Tibial nerve (tissue), 4 donors: ENCODE measurements at regions not wholly inside any gene's neighbourhood (a gene's known extent, or its start where the extent isn't known, plus 50 kb on each side); places are given as distances from the start of the nearest gene placed in this dataset.

Source experiments
- DNase-seq, 2 donors: peaks; one replicate each; pipeline ENCODE4 v3.0.0-alpha.2; 2019; ENCODE audit warnings: low spot score in 2 of 2
- H3K27ac ChIP-seq, 4 donors: fragments of 200-600 bp; sonication (generic) in 3 of 4; one replicate each; pipeline ENCODE4 v1.5.1; 2017 to 2019; ENCODE audit warnings: mild to moderate bottlenecking in 1 of 4
- H3K27me3 ChIP-seq, 2 donors: fragments of 200-600 bp; sonication (generic) in 1 of 2; one replicate each; pipeline versions ENCODE4 v1.5.1 to v1.6.0; 2017 to 2019
- H3K36me3 ChIP-seq, 3 donors: fragments of 200-600 bp; sonication (generic); one replicate each; pipeline ENCODE4 v1.5.1; 2018 to 2019
- H3K4me1 ChIP-seq, 4 donors: fragments of 200-600 bp; sonication (generic) in 3 of 4; one replicate each; pipeline ENCODE4 v1.5.1; 2017 to 2019
- H3K4me3 ChIP-seq, 4 donors: fragments of 200-600 bp; sonication (generic) in 3 of 4; one replicate each; pipeline ENCODE4 v1.5.1; 2017 to 2019; ENCODE audit warnings: mild to moderate bottlenecking in 1 of 4, moderate library complexity in 1 of 4
- H3K9me3 ChIP-seq, 4 donors: fragments of 200-600 bp; sonication (generic) in 3 of 4; one replicate each; pipeline ENCODE4 v1.5.1; 2017 to 2019
- EP300 ChIP-seq, 2 donors: sonication (generic); formaldehyde crosslinking; IDR thresholded peaks; one replicate each; pipeline ENCODE4 v1.6.1; 2017; ENCODE audit warnings: antibody characterized with exemption in 2 of 2, mild to moderate bottlenecking in 1 of 2
- POLR2A ChIP-seq, 2 donors: fragments of 450-650 bp; IDR thresholded peaks; one replicate each; pipeline ENCODE4 v1.6.1; 2017; ENCODE audit warnings: antibody characterized with exemption in 2 of 2, mild to moderate bottlenecking in 2 of 2, moderate library complexity in 2 of 2
- WGBS, 2 donors: methylation state at CpG; one replicate each; pipeline ENCODE4 v1.1.5; 2018; 5-methylcytosine and 5-hydroxymethylcytosine counted together
- TF ChIP-seq, protein P1 (sequence below), 5 experiments: fragments of 200-600 bp in 3 of 5; fragments of 450-650 bp in 2 of 5; sonication (generic) in 3 of 5; IDR thresholded peaks; one replicate each; pipeline ENCODE4 v1.5.1; 2016 to 2019; ENCODE audit warnings: antibody characterized with exemption in 5 of 5, mild to moderate bottlenecking in 3 of 5, moderate library complexity in 2 of 5

- Histone ChIP-seq H3K36me3 (no peaks in the 10 kb centered on the region), H3K4me1 (no peaks in the 10 kb centered on the region), H3K27ac (no peak overlapping the region), H3K27me3 (no peaks in the 10 kb centered on the region), H3K9me3 (no peaks in the 10 kb centered on the region), H3K4me3 (no peak overlapping the region)
- no peak for DNase-seq
- WGBS, 2 donors = 50 to 75% methylated on average over 1 of the region's 1 CpG
- no peak for TF ChIP-seq POLR2A (IDR thresholded peaks at IDR 0.05)
- no peak for TF ChIP-seq EP300 (IDR thresholded peaks at IDR 0.05)
- TF ChIP-seq, protein P1, sequence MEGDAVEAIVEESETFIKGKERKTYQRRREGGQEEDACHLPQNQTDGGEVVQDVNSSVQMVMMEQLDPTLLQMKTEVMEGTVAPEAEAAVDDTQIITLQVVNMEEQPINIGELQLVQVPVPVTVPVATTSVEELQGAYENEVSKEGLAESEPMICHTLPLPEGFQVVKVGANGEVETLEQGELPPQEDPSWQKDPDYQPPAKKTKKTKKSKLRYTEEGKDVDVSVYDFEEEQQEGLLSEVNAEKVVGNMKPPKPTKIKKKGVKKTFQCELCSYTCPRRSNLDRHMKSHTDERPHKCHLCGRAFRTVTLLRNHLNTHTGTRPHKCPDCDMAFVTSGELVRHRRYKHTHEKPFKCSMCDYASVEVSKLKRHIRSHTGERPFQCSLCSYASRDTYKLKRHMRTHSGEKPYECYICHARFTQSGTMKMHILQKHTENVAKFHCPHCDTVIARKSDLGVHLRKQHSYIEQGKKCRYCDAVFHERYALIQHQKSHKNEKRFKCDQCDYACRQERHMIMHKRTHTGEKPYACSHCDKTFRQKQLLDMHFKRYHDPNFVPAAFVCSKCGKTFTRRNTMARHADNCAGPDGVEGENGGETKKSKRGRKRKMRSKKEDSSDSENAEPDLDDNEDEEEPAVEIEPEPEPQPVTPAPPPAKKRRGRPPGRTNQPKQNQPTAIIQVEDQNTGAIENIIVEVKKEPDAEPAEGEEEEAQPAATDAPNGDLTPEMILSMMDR (IDR thresholded peaks at IDR 0.05) = no peak
Measured at GRCh38 chr13:108037348-108037747, 178.0 kb downstream of the LIG4 start.

DNA sequence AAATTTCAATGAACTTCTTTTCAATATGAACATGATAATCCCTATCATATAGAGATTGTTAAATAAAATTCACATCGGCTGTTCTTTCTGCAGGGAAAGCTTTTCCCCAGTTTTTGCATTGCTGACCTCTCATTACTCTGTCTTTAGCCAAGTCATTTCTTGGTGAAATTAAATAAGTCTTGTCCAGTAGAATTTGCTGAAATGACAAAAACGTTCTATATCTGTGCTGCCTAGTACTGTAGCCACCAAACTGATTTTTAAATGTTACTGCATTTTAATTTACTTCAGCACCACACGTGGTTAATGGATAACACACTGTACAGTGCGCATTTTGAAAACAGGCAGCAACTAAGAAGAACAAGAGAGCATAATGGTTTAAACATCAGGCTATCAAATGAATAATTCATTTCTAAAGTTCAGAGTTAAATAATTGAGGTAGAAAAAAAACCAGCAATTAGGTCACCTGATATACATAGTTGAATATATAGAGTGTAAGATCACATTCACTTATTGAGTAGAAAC, 178.9 kb downstream of the LIG4 start:
- DNase-seq = no peak
- H3K9me3 ChIP-seq = no peaks in the 10 kb centered on the region
- H3K27me3 ChIP-seq = no peaks in the 10 kb centered on the region
- WGBS, 2 donors = 52 to 53% methylated on average over 4 of the region's 4 CpGs
- no peak overlapping the region for H3K27ac ChIP-seq
- no peak overlapping the region for H3K4me3 ChIP-seq
- H3K4me1 ChIP-seq = no peaks in the 10 kb centered on the region
- TF ChIP-seq, protein P1 (IDR thresholded peaks at IDR 0.05) = no peak
- TF ChIP-seq POLR2A (IDR thresholded peaks at IDR 0.05) (no peak), EP300 (IDR thresholded peaks at IDR 0.05) (no peak)
- no peaks in the 10 kb centered on the region for H3K36me3 ChIP-seq

- no peak overlapping the region for H3K4me3 ChIP-seq
- H3K27me3 ChIP-seq = no peaks in the 10 kb centered on the region
- H3K36me3 ChIP-seq = no peaks in the 10 kb centered on the region
- no peaks in the 10 kb centered on the region for H3K4me1 ChIP-seq
- DNase-seq = no peak
- WGBS, 2 donors = 91 to 94% methylated on average over 5 of the region's 5 CpGs
- TF ChIP-seq EP300 (IDR thresholded peaks at IDR 0.05) = no peak
- TF ChIP-seq, protein P1 (IDR thresholded peaks at IDR 0.05) = no peak
- no peak for TF ChIP-seq POLR2A (IDR thresholded peaks at IDR 0.05)
- no peak overlapping the region for H3K27ac ChIP-seq
- H3K9me3 ChIP-seq = no peaks in the 10 kb centered on the region
Measured at GRCh38 chr13:108034909-108035410, 180.4 kb downstream of the LIG4 start.

DNA sequence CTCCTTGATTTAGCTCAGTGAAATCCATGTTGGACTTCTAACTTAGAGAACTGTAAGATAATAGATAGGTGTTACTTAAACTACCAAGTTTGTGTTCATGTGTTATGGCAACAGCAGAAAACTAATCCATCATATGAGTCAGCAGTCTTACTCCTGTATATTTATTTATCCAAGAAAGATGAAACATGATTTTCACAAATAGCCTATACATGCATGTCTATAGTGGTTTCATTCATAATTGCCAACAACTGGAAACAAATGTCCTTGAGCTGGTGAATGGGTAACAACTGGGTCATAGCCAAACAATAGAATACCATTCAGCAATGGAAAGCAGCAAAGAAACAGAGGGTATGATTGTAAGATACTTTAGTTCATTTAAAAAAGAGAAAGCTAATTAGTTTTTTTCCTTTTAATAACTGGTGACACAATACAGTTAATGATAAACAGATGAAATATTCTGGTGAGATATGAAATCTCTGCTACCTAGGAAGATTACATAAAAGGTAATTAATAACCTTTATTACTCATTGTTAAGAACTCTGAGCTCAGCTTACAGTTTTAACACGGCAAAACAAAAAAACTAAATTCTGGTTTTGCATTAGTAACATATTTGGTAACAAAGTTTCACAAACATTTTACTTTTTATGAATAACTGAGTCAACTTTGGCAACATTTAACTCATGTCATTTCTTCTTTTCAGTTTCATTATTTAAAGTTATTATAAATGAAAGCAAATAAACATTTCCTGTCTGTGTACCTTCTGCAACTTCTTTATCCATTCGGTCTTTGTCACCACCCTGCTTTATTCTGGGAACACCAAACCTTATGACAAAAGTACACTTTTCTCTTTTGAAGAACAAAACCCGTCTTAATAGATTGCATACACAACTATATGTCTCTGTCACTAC, 181.3 kb downstream of the LIG4 start:
- no peak for DNase-seq
- Histone ChIP-seq H3K4me1 (no peaks in the 10 kb centered on the region), H3K27ac (no peak overlapping the region), H3K27me3 (no peaks in the 10 kb centered on the region), H3K4me3 (no peak overlapping the region), H3K9me3 (no peaks in the 10 kb centered on the region), H3K36me3 (no peaks in the 10 kb centered on the region)
- TF ChIP-seq, protein P1 (IDR thresholded peaks at IDR 0.05) = no peak
- TF ChIP-seq POLR2A (IDR thresholded peaks at IDR 0.05) (no peak), EP300 (IDR thresholded peaks at IDR 0.05) (no peak)
- 63 to 67% methylated on average over 3 of the region's 3 CpGs for WGBS, 2 donors

DNA sequence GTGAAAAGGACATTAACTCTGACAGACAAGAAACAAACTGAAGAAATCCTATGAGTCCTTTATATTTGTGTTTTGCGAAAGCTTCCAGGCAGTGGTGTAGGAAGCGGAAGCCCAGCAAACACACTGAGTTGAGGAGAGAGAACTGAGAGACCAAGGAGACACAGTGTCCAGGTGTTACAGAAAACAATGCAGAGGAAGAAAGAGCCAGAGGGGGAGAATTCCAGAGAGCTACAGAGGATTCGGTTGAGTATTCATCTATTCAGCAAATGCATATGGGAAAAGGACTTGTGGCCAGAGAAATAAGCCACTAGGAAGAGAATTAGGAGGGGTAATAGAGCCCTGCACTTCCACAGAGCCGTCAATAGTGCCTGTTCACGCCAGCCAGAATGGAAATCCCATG, 183.5 kb downstream of the LIG4 start:
- 76 to 82% methylated on average over 5 of the region's 5 CpGs for WGBS, 2 donors
- no peaks in the 10 kb centered on the region for H3K36me3 ChIP-seq
- no peaks in the 10 kb centered on the region for H3K27me3 ChIP-seq
- H3K27ac ChIP-seq = no peak overlapping the region
- no peaks in the 10 kb centered on the region for H3K9me3 ChIP-seq
- H3K4me1 ChIP-seq = no peaks in the 10 kb centered on the region
- no peak for DNase-seq
- TF ChIP-seq, protein P1 (IDR thresholded peaks at IDR 0.05) = no peak
- TF ChIP-seq EP300 (IDR thresholded peaks at IDR 0.05) (no peak), POLR2A (IDR thresholded peaks at IDR 0.05) (no peak)
- H3K4me3 ChIP-seq = no peak overlapping the region
